ENCODE measurements at regions not wholly inside any gene's neighbourhood (a gene's known extent, or its start where the extent isn't known, plus 50 kb on each side); places are given as distances from the start of the nearest gene placed in this dataset.
"Not testable (repeated sequence)": the region's sequence is repeated elsewhere in the genome, so short reads cannot be mapped to it uniquely, and the experiment has no call there.

- TF ChIP-seq, protein P1, sequence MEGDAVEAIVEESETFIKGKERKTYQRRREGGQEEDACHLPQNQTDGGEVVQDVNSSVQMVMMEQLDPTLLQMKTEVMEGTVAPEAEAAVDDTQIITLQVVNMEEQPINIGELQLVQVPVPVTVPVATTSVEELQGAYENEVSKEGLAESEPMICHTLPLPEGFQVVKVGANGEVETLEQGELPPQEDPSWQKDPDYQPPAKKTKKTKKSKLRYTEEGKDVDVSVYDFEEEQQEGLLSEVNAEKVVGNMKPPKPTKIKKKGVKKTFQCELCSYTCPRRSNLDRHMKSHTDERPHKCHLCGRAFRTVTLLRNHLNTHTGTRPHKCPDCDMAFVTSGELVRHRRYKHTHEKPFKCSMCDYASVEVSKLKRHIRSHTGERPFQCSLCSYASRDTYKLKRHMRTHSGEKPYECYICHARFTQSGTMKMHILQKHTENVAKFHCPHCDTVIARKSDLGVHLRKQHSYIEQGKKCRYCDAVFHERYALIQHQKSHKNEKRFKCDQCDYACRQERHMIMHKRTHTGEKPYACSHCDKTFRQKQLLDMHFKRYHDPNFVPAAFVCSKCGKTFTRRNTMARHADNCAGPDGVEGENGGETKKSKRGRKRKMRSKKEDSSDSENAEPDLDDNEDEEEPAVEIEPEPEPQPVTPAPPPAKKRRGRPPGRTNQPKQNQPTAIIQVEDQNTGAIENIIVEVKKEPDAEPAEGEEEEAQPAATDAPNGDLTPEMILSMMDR (IDR thresholded peaks at IDR 0.05; ENCODE audit: insufficient read depth, low read depth, low read length, missing control alignments), result no peak
- no peak for DNase-seq (ENCODE audit: low read depth)
- H3K4me3 ChIP-seq (ENCODE audit: low read depth, low read length), result no peak overlapping the region
Observed at GRCh38 chr9:103226647-103227013, 231.5 kb downstream of the CYLC2 start.

GRCh38 chr9:103237571-103238109 lies 242.5 kb downstream of the CYLC2 start:
- not testable (repeated sequence) for H3K4me3 ChIP-seq (ENCODE audit: low read depth, low read length); DNase-seq (ENCODE audit: low read depth)

DNA sequence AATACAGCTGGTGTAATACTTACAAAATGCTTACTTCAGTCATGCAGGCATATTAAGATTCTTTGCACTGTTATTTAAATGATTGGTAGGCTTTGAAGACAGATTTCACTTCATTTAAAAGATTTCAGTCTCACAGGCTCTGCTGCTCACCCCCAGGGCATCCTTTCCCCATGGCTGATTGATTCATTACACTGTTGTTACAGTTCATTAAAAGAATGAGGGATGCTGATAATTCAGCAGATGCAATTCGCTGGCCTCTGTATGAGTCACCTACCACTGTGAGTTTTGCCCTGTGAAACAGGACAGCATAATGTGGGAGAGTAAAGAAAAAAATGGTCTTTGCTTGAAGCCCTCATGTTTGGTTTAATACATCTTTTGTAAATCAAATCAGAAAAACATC lies 246.9 kb downstream of the CYLC2 start:
- TF ChIP-seq, protein P1 (IDR thresholded peaks at IDR 0.05; ENCODE audit: insufficient read depth, low read depth, low read length, missing control alignments), result no peak
- H3K4me3 ChIP-seq (ENCODE audit: low read depth, low read length), result no peak overlapping the region
- DNase-seq (ENCODE audit: low read depth), result no peak

DNA sequence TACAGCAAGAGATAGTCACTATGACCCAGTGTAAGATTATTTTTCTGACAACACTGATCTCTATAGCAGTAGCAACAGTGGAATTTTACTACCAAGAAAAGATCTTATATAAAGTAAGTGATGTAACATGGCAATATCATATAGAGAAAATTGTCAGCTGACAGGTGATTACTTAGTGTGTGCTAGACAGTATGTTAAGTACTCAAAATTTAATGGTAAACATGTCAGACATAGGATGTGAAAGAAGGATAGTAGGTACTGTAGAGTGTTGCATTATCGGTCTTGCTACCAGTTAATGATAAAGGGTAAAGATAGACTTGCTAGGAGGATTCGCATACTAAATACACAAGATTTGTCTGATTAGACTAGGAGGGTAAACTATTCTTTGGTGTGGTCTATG lies 247.4 kb downstream of the CYLC2 start:
- H3K4me3 ChIP-seq (ENCODE audit: low read depth, low read length), result no peak overlapping the region
- no peak for DNase-seq (ENCODE audit: low read depth)
- TF ChIP-seq, protein P1 (IDR thresholded peaks at IDR 0.05; ENCODE audit: insufficient read depth, low read depth, low read length, missing control alignments), result no peak

DNA sequence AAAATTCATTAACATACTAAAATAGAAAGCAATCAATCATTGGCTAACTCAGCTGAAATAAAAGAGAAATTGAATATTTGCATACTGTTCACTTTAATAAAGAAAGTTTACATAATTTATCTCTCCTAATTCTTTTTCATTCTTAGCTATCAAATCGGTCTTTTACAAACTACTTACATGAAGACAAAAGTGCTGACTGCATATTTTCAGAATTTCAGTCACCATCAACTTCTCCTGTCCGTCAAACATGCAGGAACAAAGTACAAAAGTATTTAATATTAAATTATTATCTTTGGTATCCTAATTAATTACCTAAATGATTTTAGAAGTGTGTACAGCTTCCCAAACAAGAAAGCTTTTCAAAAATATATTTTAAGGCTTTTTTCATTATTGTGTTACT lies 248.4 kb downstream of the CYLC2 start:
- TF ChIP-seq, protein P1 (IDR thresholded peaks at IDR 0.05; ENCODE audit: insufficient read depth, low read depth, low read length, missing control alignments), result no peak
- no peak overlapping the region for H3K4me3 ChIP-seq (ENCODE audit: low read depth, low read length)
- DNase-seq (ENCODE audit: low read depth), result no peak

- DNase-seq (ENCODE audit: low read depth), result no peak
- no peak overlapping the region for H3K4me3 ChIP-seq (ENCODE audit: low read depth, low read length)
- TF ChIP-seq, protein P1 (IDR thresholded peaks at IDR 0.05; ENCODE audit: insufficient read depth, low read depth, low read length, missing control alignments), result no peak
Observed at GRCh38 chr9:103245369-103245768, 250.2 kb downstream of the CYLC2 start.

DNA sequence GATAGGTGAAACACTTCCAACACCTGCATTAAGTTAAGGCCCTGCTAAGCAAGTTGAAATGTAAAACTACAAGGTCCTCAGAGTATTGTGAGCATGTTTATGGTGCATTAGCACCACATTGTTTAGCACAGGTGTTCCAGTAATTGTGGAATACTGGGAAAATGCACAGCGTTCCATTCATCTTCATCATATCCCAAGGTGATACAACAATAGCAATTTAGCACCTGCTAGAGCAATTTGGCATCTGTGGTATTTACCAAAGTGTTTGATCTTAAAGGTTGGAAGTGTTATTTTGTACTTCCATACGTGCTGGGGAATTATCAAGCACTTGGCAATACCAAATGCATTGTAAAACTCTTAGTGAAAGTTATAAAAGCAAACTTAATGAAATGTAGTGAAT lies 266.8 kb downstream of the CYLC2 start:
- DNase-seq (ENCODE audit: low read depth), result no peak
- TF ChIP-seq, protein P1 (IDR thresholded peaks at IDR 0.05; ENCODE audit: insufficient read depth, low read depth, low read length, missing control alignments), result no peak
- H3K4me3 ChIP-seq (ENCODE audit: low read depth, low read length), result no peak overlapping the region

All from GM12865 (cell line).